Upper lobe of left lung (tissue), 6 donors: ENCODE measurements at regions not wholly inside any gene's neighbourhood (a gene's known extent, or its start where the extent isn't known, plus 50 kb on each side); places are given as distances from the start of the nearest gene placed in this dataset.
"Not testable (repeated sequence)": the region's sequence is repeated elsewhere in the genome, so short reads cannot be mapped to it uniquely, and the experiment has no call there.

Experiments used
- ATAC-seq, 2 donors: fragments of 200-7000 bp; cut with Tn5 transposase; one replicate each; pipeline ENCODE4 v1.9.1; 2022; ENCODE audit warnings: mild to moderate bottlenecking in 2 of 2, moderate library complexity in 2 of 2; ENCODE audit not compliant: low FRiP score in 2 of 2
- DNase-seq, 2 donors: peaks; one replicate each; pipeline ENCODE4 v3.0.0-alpha.2; 2019 to 2020
- H3K27ac ChIP-seq, 4 donors: fragments of 200-600 bp; sonication (generic); one replicate each; pipeline ENCODE4 v1.5.1; 2016 to 2019
- H3K27me3 ChIP-seq, 4 donors: fragments of 200-600 bp; sonication (generic); one replicate each; pipeline ENCODE4 v1.5.1; 2017 to 2019
- H3K36me3 ChIP-seq, 4 donors: fragments of 200-600 bp; sonication (generic); one replicate each; pipeline ENCODE4 v1.5.1; 2016 to 2019
- H3K4me1 ChIP-seq, 4 donors: fragments of 200-600 bp; sonication (generic); one replicate each; pipeline ENCODE4 v1.5.1; 2018 to 2019
- H3K4me3 ChIP-seq, 4 donors: fragments of 200-600 bp; sonication (generic); one replicate each; pipeline ENCODE4 v1.5.1; 2017 to 2019; ENCODE audit warnings: mild to moderate bottlenecking in 2 of 4, moderate library complexity in 1 of 4
- H3K9me3 ChIP-seq, 4 donors: fragments of 200-600 bp; sonication (generic); one replicate each; pipeline ENCODE4 v1.5.1; 2018 to 2019
- EP300 ChIP-seq, 4 donors: sonication (generic); formaldehyde crosslinking; IDR thresholded peaks; one replicate each; pipeline ENCODE4 v1.5.1; 2017; ENCODE audit warnings: antibody characterized with exemption in 4 of 4, control low read depth in 2 of 4
- POLR2A ChIP-seq, 4 donors: fragments of 450-650 bp; IDR thresholded peaks; one replicate each; pipeline ENCODE4 v1.5.1; 2016 to 2017; ENCODE audit warnings: antibody characterized with exemption in 4 of 4, mild to moderate bottlenecking in 2 of 4
- POLR2AphosphoS5 ChIP-seq, 2 donors: sonication (generic); formaldehyde crosslinking; IDR thresholded peaks; one replicate each; pipeline ENCODE4 v1.5.1; 2017; ENCODE audit warnings: antibody characterized with exemption in 2 of 2
- WGBS, 2 donors: methylation state at CpG; one replicate each; pipeline ENCODE4 v1.1.5; 2017 to 2018; 5-methylcytosine and 5-hydroxymethylcytosine counted together
- TF ChIP-seq, protein P1 (sequence below), 6 experiments: fragments of 450-650 bp in 4 of 6; fragments of 200-600 bp in 2 of 6; sonication (generic) in 2 of 6; IDR thresholded peaks; one replicate each; pipeline ENCODE4 v1.5.1; 2016 to 2019; ENCODE audit warnings: antibody characterized with exemption in 6 of 6
- donor health status: DM: no; HTN: no; CAD: no; lungs with moderate emphysema.
- donor health status: DM: no; HTN: yes; CAD: no; lungs with severe emphysema.

DNA sequence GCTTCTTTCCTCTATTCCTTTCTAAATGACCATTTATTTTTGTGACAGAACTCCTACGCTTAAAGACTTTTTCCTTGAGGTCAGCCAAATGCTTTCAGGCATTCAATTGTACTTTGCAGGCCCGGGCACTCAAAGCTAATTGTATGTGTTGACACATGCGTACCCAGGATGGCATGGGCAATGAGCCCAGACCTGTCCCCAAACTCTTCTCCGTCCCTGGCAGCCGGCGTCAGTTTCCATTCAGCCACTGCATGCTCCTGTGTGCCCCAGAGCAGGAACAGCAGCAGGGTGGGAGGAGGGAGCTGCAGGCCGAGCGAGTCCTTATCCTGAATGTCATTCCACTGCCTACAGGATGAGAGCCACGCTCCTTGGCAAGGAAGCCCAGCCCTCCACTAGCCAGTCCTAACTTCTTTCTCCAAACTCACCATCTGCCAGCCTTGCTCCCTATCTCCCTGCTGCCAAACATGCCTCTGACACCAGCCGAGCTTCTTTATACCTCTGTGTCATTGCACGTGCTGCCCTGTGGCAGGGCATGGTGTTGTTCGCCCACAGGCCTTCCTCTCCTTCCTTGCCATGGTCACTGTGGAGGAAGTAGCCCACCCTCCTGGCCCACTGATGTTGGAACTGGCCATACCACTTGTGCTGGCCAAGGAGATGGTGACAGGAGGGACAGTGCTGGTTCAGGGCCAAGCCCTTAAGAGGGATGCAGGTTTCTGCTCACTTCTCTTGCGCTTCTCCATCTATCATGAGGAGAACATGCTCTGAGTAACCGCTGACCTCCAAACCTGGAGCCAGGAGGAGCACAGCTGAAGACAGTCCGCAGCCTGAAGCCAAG is 116.9 kb upstream of the FHL2 start:
- TF ChIP-seq POLR2AphosphoS5 (IDR thresholded peaks at IDR 0.05) (no peak), EP300 (IDR thresholded peaks at IDR 0.05) (no peak), POLR2A (IDR thresholded peaks at IDR 0.05) (no peak)
- TF ChIP-seq, protein P1, sequence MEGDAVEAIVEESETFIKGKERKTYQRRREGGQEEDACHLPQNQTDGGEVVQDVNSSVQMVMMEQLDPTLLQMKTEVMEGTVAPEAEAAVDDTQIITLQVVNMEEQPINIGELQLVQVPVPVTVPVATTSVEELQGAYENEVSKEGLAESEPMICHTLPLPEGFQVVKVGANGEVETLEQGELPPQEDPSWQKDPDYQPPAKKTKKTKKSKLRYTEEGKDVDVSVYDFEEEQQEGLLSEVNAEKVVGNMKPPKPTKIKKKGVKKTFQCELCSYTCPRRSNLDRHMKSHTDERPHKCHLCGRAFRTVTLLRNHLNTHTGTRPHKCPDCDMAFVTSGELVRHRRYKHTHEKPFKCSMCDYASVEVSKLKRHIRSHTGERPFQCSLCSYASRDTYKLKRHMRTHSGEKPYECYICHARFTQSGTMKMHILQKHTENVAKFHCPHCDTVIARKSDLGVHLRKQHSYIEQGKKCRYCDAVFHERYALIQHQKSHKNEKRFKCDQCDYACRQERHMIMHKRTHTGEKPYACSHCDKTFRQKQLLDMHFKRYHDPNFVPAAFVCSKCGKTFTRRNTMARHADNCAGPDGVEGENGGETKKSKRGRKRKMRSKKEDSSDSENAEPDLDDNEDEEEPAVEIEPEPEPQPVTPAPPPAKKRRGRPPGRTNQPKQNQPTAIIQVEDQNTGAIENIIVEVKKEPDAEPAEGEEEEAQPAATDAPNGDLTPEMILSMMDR (IDR thresholded peaks at IDR 0.05): no peak
- Histone ChIP-seq H3K9me3 (no peaks in the 10 kb centered on the region), H3K4me3 (no peak overlapping the region), H3K36me3 (no peaks in the 10 kb centered on the region), H3K4me1 (peaks cover 0 to 7% (median 3%) of the 10 kb centered on the region in 4 donors), H3K27me3 (no peaks in the 10 kb centered on the region), H3K27ac (no peak overlapping the region)
- WGBS, 2 donors: 76 to 78% methylated on average over 11 to 15 of the region's 15 CpGs
- DNase-seq (peak in 1 of 2 donors; percentile 66), ATAC-seq (no peak)

DNA sequence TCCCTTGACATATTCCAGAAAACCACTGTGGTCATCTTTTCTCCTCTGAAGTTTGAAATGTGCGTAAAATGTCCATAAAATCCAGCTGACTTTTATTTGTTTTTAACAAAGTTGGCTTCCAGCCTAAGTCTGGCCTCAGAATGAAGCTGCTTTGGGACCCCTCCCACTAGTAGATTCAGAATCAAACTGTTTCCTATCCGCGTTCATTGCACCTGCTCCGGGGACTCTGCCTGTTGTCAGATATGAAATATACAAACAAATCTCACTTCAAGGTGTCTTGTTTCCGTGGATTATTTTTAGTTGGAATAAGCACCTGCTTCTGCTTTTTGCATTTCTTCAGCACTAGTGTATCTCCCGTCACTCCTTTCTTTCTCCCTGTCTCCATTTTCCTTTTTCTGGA is 115.7 kb upstream of the FHL2 start:
- TF ChIP-seq POLR2A (IDR thresholded peaks at IDR 0.05) (no peak), EP300 (IDR thresholded peaks at IDR 0.05) (no peak), POLR2AphosphoS5 (IDR thresholded peaks at IDR 0.05) (no peak)
- TF ChIP-seq, protein P1 (IDR thresholded peaks at IDR 0.05): no peak
- Histone ChIP-seq H3K4me3 (no peak overlapping the region), H3K27ac (no peak overlapping the region), H3K36me3 (no peaks in the 10 kb centered on the region), H3K9me3 (no peaks in the 10 kb centered on the region), H3K27me3 (no peaks in the 10 kb centered on the region), H3K4me1 (peaks cover 0 to 7% (median 3%) of the 10 kb centered on the region in 4 donors)
- WGBS, 2 donors: 79 to 81% methylated on average over 6 of the region's 6 CpGs
- ATAC-seq (no peak), DNase-seq (no peak)

DNA sequence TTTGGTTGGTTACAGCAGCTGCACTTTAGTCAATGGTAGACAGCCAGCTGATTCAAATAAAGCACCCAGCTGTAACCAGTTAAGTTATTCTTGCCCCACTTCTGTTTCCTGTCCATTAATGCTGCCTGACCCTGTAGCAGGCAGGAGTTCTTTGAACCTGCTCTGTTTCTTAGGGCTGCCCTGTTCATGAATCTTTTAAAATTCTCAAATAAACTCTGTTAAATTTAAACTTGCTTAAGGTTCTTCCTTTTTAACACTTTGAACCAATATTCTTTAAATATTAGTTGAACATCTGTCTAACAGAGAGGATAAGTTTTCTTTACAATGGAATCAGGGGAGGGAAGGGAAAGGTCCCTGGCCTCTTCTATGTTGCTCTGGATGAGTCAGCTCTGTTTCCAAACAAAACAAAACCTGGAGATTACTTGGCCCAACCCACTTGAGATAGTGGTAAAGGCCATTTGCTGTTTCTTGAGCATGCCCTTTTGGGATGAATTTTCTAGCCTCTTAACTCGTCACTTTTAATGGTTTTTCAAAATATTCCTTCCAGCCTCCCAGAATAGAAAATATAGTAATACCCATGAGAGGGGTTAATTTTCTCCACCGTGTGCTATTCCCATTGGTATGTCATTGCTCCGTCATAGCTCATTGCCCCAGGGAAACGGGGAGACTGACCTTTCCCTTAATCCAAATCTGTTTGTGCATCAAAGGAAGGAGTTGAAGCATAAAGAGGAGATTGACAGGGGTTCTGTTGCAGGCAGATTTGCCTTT is 112.1 kb upstream of the FHL2 start:
- Histone ChIP-seq H3K27me3 (no peaks in the 10 kb centered on the region), H3K9me3 (no peaks in the 10 kb centered on the region), H3K4me1 (no peaks in the 10 kb centered on the region), H3K4me3 (no peak overlapping the region), H3K27ac (no peak overlapping the region), H3K36me3 (no peaks in the 10 kb centered on the region)
- TF ChIP-seq, protein P1 (IDR thresholded peaks at IDR 0.05): no peak
- TF ChIP-seq EP300 (IDR thresholded peaks at IDR 0.05): no peak
- no peak for TF ChIP-seq POLR2A (IDR thresholded peaks at IDR 0.05)
- no peak for TF ChIP-seq POLR2AphosphoS5 (IDR thresholded peaks at IDR 0.05)
- DNase-seq: no peak
- WGBS, 2 donors: 82 to 85% methylated on average over 4 of the region's 4 CpGs
- ATAC-seq: peak in 1 of 2 donors; percentile 26

DNA sequence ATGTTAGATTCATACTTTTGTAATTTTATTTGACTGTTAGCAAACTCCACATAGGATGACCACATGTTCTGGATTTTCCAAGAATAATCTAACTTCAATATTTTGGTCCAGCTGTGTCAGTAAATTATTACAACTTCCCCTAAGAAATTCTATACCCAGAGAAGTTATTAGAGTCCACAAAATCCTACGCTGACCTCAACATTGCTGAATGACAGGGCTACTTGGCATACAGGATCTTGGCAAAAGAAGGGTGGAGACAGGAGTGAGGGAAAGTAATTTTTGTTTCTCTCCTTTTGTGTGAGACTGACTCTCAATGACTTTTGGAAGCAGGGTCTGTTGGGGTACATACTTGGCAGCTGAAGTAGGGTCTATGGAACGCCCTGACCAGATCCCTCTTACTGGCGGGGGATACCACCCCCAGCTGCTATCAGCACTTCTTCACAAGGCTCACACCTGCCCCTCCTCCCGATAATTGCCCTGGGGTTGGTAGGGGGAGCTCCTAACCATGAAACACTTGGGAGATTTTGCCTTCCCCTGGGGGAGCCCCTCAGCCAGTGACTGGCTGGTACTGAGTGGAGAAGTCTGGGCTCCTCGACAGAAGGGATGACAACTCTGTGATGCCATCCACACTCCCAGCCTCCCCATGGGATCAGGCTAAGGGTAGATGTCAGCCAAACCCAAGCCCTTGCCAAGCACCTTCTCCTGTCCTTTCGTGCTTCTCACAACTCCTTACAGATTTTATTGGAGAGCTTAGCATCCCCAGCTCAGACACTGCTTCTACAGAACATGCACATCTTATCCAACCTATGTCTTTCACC is 110.6 kb upstream of the FHL2 start:
- H3K4me3 ChIP-seq: no peak overlapping the region
- no peaks in the 10 kb centered on the region for H3K9me3 ChIP-seq
- H3K4me1 ChIP-seq: no peaks in the 10 kb centered on the region
- ATAC-seq (peak in 1 of 2 donors; percentile 22), DNase-seq (no peak)
- 41 to 81% methylated on average over 2 to 6 of the region's 6 CpGs for WGBS, 2 donors
- no peaks in the 10 kb centered on the region for H3K36me3 ChIP-seq
- H3K27me3 ChIP-seq: no peaks in the 10 kb centered on the region
- no peak overlapping the region for H3K27ac ChIP-seq
- no peak for TF ChIP-seq POLR2AphosphoS5 (IDR thresholded peaks at IDR 0.05)
- no peak for TF ChIP-seq EP300 (IDR thresholded peaks at IDR 0.05)
- no peak for TF ChIP-seq POLR2A (IDR thresholded peaks at IDR 0.05)
- TF ChIP-seq, protein P1 (IDR thresholded peaks at IDR 0.05): no peak

DNA sequence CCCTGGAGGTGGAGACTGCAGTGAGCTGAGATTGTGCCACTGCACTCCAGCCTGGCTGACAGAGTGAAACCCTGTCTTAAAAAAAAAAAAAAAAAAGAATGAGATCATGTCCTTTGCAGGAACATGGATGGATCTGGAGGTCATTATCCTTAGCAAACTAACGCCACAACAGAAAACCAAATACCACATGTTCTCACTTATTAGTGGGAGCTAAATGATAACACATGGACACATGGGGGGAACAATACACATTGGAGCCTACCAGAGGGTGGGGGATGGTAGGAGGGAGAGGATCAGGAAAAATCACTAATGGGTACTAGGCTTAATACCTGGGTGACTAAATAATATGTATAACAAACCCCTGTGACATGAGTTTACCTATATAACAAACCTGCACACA is 108.0 kb upstream of the FHL2 start:
- H3K9me3 ChIP-seq, ATAC-seq: not testable (repeated sequence)
- 56 to 64% methylated on average over 1 of the region's 1 CpG for WGBS, 2 donors

More for the DNA sequence above, 108.0 kb upstream of the FHL2 start:
- not testable (repeated sequence) for H3K4me3 ChIP-seq, H3K36me3 ChIP-seq, H3K27me3 ChIP-seq, H3K27ac ChIP-seq, DNase-seq, H3K4me1 ChIP-seq
